ENCODE measurements at regions not wholly inside any gene's neighbourhood (a gene's known extent, or its start where the extent isn't known, plus 50 kb on each side); places are given as distances from the start of the nearest gene placed in this dataset.

DNA sequence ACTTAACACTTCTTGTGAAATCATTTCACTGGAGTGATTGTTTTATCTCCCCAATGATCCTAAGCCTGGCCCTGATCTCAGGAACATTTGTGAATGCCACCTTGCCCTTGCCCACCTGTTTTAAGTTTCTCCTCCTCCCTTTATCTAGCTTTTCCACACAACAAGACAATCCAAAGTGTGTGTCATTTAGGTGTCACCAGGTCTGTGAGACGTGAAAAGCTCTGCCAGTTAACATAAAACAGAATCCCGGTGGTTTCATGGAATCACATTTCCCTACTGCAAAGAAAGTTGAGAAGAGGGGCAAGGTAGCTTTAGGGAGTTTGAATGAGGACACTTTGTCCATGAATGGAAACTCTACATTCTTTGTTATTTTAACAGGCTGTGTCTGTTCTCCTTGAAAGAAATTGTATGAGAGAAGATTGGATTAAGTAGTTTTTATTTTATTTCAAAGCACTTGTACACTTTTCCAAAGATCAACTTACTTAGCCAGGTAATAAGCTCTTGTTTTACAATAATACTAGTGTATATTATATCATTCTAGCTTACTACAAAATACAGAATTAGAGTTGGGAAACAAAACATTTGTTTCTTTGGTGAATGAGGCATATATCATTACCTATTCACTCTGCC lies 239.0 kb downstream of the ISL1 start:
- no peak for TF ChIP-seq CTCF (IDR thresholded peaks at IDR 0.05)
- no peak for TF ChIP-seq TCF7L2 (IDR thresholded peaks at IDR 0.05; ENCODE audit: low read depth, low read length)
- TF ChIP-seq REST (IDR thresholded peaks at IDR 0.05; ENCODE audit: insufficient read depth in 1 of 2, low read depth in 2 of 2, low read length in 1 of 2): no peak
- no peak for TF ChIP-seq POLR2AphosphoS5 (IDR thresholded peaks at IDR 0.05; ENCODE audit: low read depth, low read length)

Measured in Panc1 (cell line).